ENCODE measurements at regions not wholly inside any gene's neighbourhood (a gene's known extent, or its start where the extent isn't known, plus 50 kb on each side); places are given as distances from the start of the nearest gene placed in this dataset.

DNA sequence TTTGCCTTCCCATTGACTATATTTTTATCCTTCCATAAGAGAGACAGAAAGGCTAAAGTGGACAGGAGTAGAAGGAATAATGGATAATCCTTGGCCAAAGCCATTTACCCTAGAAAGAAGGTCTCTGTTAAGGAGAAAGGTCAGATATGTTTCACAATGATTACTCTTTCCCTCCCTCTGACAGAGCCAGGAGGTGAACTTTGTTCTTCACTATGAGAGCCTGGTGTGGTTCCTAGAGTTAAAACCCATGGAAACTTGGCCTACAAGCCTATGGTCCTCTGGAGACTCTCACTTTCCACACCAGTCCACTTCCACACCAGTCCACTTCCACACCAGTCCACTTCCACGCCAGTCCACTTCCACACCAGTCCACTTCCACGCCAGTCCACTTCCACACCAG, 479.9 kb upstream of the ZP4 start:
- Histone ChIP-seq H3K27ac (no peak overlapping the region), H3K27me3 (no peaks in the 10 kb centered on the region), H3K4me3 (no peak overlapping the region), H3K4me1 (no peaks in the 10 kb centered on the region), H3K9me3 (no peaks in the 10 kb centered on the region), H3K36me3 (no peaks in the 10 kb centered on the region)
- DNase-seq (no peak), ATAC-seq (ENCODE audit: low FRiP score in 2 of 2) (no peak)
- no peak for TF ChIP-seq POLR2AphosphoS5 (IDR thresholded peaks at IDR 0.05)
- no peak for TF ChIP-seq POLR2A (IDR thresholded peaks at IDR 0.05)
- TF ChIP-seq CTCF (IDR thresholded peaks at IDR 0.05), result no peak
- TF ChIP-seq EP300 (IDR thresholded peaks at IDR 0.05), result no peak
- 81 to 89% methylated on average over 2 of the region's 2 CpGs for WGBS, 2 donors

- H3K4me1 ChIP-seq, result no peaks in the 10 kb centered on the region
- no peak for TF ChIP-seq POLR2AphosphoS5 (IDR thresholded peaks at IDR 0.05)
- no peak for TF ChIP-seq CTCF (IDR thresholded peaks at IDR 0.05)
- no peak for TF ChIP-seq POLR2A (IDR thresholded peaks at IDR 0.05)
- no peak for TF ChIP-seq EP300 (IDR thresholded peaks at IDR 0.05)
- ATAC-seq (ENCODE audit: low FRiP score in 2 of 2) (no peak), DNase-seq (no peak)
- no peak overlapping the region for H3K27ac ChIP-seq
- H3K9me3 ChIP-seq, result no peaks in the 10 kb centered on the region
- no peak overlapping the region for H3K4me3 ChIP-seq
- H3K36me3 ChIP-seq, result no peaks in the 10 kb centered on the region
- no peaks in the 10 kb centered on the region for H3K27me3 ChIP-seq
- 78 to 79% methylated on average over 4 of the region's 4 CpGs for WGBS, 2 donors
Observed at GRCh38 chr1:238364214-238364892, 473.6 kb upstream of the ZP4 start.

- H3K27me3 ChIP-seq, result no peaks in the 10 kb centered on the region
- H3K9me3 ChIP-seq, result no peaks in the 10 kb centered on the region
- no peaks in the 10 kb centered on the region for H3K4me1 ChIP-seq
- H3K27ac ChIP-seq, result no peak overlapping the region
- WGBS, 2 donors, result 67 to 68% methylated on average over 7 of the region's 7 CpGs
- TF ChIP-seq POLR2AphosphoS5 (IDR thresholded peaks at IDR 0.05) (no peak), CTCF (IDR thresholded peaks at IDR 0.05) (no peak)
- no peak overlapping the region for H3K4me3 ChIP-seq
- no peaks in the 10 kb centered on the region for H3K36me3 ChIP-seq
- no peak for ATAC-seq (ENCODE audit: low FRiP score in 2 of 2)
- DNase-seq, result no peak
Observed at GRCh38 chr1:238360474-238360873, 469.8 kb upstream of the ZP4 start.

- no peaks in the 10 kb centered on the region for H3K27me3 ChIP-seq
- WGBS, 2 donors, result 77 to 91% methylated on average over 2 of the region's 2 CpGs
- no peak for TF ChIP-seq POLR2AphosphoS5 (IDR thresholded peaks at IDR 0.05)
- TF ChIP-seq CTCF (IDR thresholded peaks at IDR 0.05), result no peak
- TF ChIP-seq POLR2A (IDR thresholded peaks at IDR 0.05), result no peak
- TF ChIP-seq EP300 (IDR thresholded peaks at IDR 0.05), result no peak
- H3K36me3 ChIP-seq, result no peaks in the 10 kb centered on the region
- DNase-seq (no peak), ATAC-seq (ENCODE audit: low FRiP score in 2 of 2) (no peak)
- no peak overlapping the region for H3K27ac ChIP-seq
- no peaks in the 10 kb centered on the region for H3K4me1 ChIP-seq
- no peaks in the 10 kb centered on the region for H3K9me3 ChIP-seq
- H3K4me3 ChIP-seq, result no peak overlapping the region
Observed at GRCh38 chr1:238350471-238350870, 459.7 kb upstream of the ZP4 start.

- TF ChIP-seq CTCF (IDR thresholded peaks at IDR 0.05) (no peak), POLR2A (IDR thresholded peaks at IDR 0.05) (no peak), POLR2AphosphoS5 (IDR thresholded peaks at IDR 0.05) (no peak), EP300 (IDR thresholded peaks at IDR 0.05) (no peak)
- no peaks in the 10 kb centered on the region for H3K9me3 ChIP-seq
- H3K36me3 ChIP-seq, result no peaks in the 10 kb centered on the region
- no peak overlapping the region for H3K4me3 ChIP-seq
- ATAC-seq (ENCODE audit: low FRiP score in 2 of 2), result no peak
- H3K27ac ChIP-seq, result no peak overlapping the region
- WGBS, 2 donors, result 33 to 63% methylated on average over 1 of the region's 1 CpG
- no peaks in the 10 kb centered on the region for H3K4me1 ChIP-seq
- no peaks in the 10 kb centered on the region for H3K27me3 ChIP-seq
- no peak for DNase-seq
Observed at GRCh38 chr1:238346340-238346739, 455.6 kb upstream of the ZP4 start.

All from upper lobe of left lung (tissue), 6 donors.